SK-N-SH treated with all-trans-retinoic acid at 6 μM for 48 hours (cell line): ENCODE measurements at regions not wholly inside any gene's neighbourhood (a gene's known extent, or its start where the extent isn't known, plus 50 kb on each side); places are given as distances from the start of the nearest gene placed in this dataset.
A peak's percentile ranks its signal among the peaks of the same experiment; 100 is the strongest.

ENCODE experiments used
- ATAC-seq: fragments of 200-7000 bp; cut with Tn5 transposase; 3 replicates; pipeline ENCODE4 v1.9.1; 2020; ENCODE audit warnings: mild to moderate bottlenecking, moderate library complexity
- ARNTL ChIP-seq: fragments of 450-650 bp; formaldehyde crosslinking; IDR thresholded peaks from 2 replicates; pipeline ENCODE4 v1.5.0; 2020; ENCODE audit warnings: low read depth, mild to moderate bottlenecking, moderate library complexity, borderline replicate concordance
- BACH2 ChIP-seq: fragments of 250-450 bp; sonication (Bioruptor Pico); IDR thresholded peaks from 2 replicates; pipeline ENCODE4 v1.9.0; 2021; ENCODE audit warnings: mild to moderate bottlenecking, borderline replicate concordance
- CSDC2 ChIP-seq: fragments of 250-450 bp; sonication (Bioruptor Pico); IDR thresholded peaks from 2 replicates; pipeline ENCODE4 v1.5.0; 2020; ENCODE audit warnings: mild to moderate bottlenecking, moderate library complexity
- ESRRG ChIP-seq: fragments of 250-450 bp; sonication (Bioruptor Pico); IDR thresholded peaks from 2 replicates; pipeline ENCODE4 v1.6.1; 2021; ENCODE audit warnings: mild to moderate bottlenecking
- GLIS3 ChIP-seq: fragments of 250-450 bp; sonication (Bioruptor Pico); IDR thresholded peaks from 2 replicates; pipeline ENCODE4 v1.5.0; 2020; ENCODE audit warnings: mild to moderate bottlenecking, moderate library complexity
- ISL1 ChIP-seq: fragments of 250-450 bp; sonication (Bioruptor Pico); IDR thresholded peaks from 2 replicates; pipeline ENCODE4 v2.1.2; 2022; ENCODE audit warnings: mild to moderate bottlenecking, moderate library complexity
- OSR1 ChIP-seq: fragments of 250-450 bp; sonication (Bioruptor Pico); IDR thresholded peaks from 2 replicates; pipeline ENCODE4 v1.8.0; 2022; ENCODE audit warnings: moderate library complexity, mild to moderate bottlenecking, inconsistent platforms
- PPARA ChIP-seq: fragments of 250-450 bp; sonication (Bioruptor Pico); IDR thresholded peaks from 2 replicates; pipeline ENCODE4 v1.5.0; 2020; ENCODE audit warnings: mild to moderate bottlenecking, borderline replicate concordance
- RARB ChIP-seq: fragments of 250-450 bp; sonication (Bioruptor Pico); IDR thresholded peaks from 2 replicates; pipeline ENCODE4 v1.8.0; 2021; ENCODE audit warnings: mild to moderate bottlenecking, moderate library complexity
- SNAI2 ChIP-seq: fragments of 250-450 bp; sonication (Bioruptor Pico); IDR thresholded peaks from 2 replicates; pipeline ENCODE4 v1.5.0; 2020; ENCODE audit warnings: mild to moderate bottlenecking, moderate library complexity
- TCF4 ChIP-seq: fragments of 250-450 bp; sonication (Bioruptor Pico); IDR thresholded peaks from 2 replicates; pipeline ENCODE4 v1.8.0; 2021; ENCODE audit warnings: mild to moderate bottlenecking, moderate library complexity, borderline replicate concordance
- TOX ChIP-seq: fragments of 250-450 bp; sonication (Bioruptor Pico); IDR thresholded peaks from 2 replicates; pipeline ENCODE4 v1.8.0; 2021; ENCODE audit warnings: mild to moderate bottlenecking, moderate library complexity, borderline replicate concordance
- ZC3H10 ChIP-seq: fragments of 250-450 bp; sonication (Bioruptor Pico); IDR thresholded peaks from 2 replicates; pipeline ENCODE4 v1.5.1; 2021; ENCODE audit warnings: mild to moderate bottlenecking, moderate library complexity
- ZFP3 ChIP-seq: fragments of 250-450 bp; sonication (Bioruptor Pico); IDR thresholded peaks from 2 replicates; pipeline ENCODE4 v1.5.0; 2020; ENCODE audit warnings: mild to moderate bottlenecking, moderate library complexity
- ZFP30 ChIP-seq: fragments of 450-650 bp; formaldehyde crosslinking; IDR thresholded peaks from 2 replicates; pipeline ENCODE4 v1.5.0; 2022; ENCODE audit warnings: mild to moderate bottlenecking, moderate library complexity
- ZNF565 ChIP-seq: fragments of 450-650 bp; formaldehyde crosslinking; conservative IDR thresholded peaks from 2 replicates; pipeline ENCODE4 v1.5.0; 2020; ENCODE audit warnings: low read depth, mild to moderate bottlenecking, moderate library complexity
- ZNF70 ChIP-seq: fragments of 450-650 bp; formaldehyde crosslinking; IDR thresholded peaks from 2 replicates; pipeline ENCODE4 v1.5.0; 2020; ENCODE audit warnings: mild to moderate bottlenecking, moderate library complexity
- ZNF8 ChIP-seq: fragments of 450-650 bp; formaldehyde crosslinking; IDR thresholded peaks from 2 replicates; pipeline ENCODE4 v1.5.0; 2020; ENCODE audit warnings: mild to moderate bottlenecking, moderate library complexity
- TF ChIP-seq, protein P1 (sequence below): fragments of 250-450 bp; sonication (Bioruptor Pico); IDR thresholded peaks from 2 replicates; pipeline ENCODE4 v1.8.0; 2020; ENCODE audit warnings: mild to moderate bottlenecking, moderate library complexity, borderline replicate concordance
- TF ChIP-seq, protein P2 (sequence below): fragments of 250-450 bp; sonication (Bioruptor Pico); IDR thresholded peaks from 2 replicates; pipeline ENCODE4 v1.5.1; 2020; ENCODE audit warnings: low read depth, mild to moderate bottlenecking, moderate library complexity
- TF ChIP-seq, protein P3 (sequence below): fragments of 250-450 bp; sonication (Bioruptor Pico); IDR thresholded peaks from 2 replicates; pipeline ENCODE4 v1.5.0; 2020; ENCODE audit warnings: mild to moderate bottlenecking, moderate library complexity
- TF ChIP-seq, protein P4 (sequence below): fragments of 250-450 bp; sonication (Bioruptor Pico); IDR thresholded peaks from 2 replicates; pipeline ENCODE4 v1.8.0; 2021; ENCODE audit warnings: low read depth, mild to moderate bottlenecking, moderate library complexity, borderline replicate concordance
- TF ChIP-seq, protein P5 (sequence below): fragments of 250-450 bp; sonication (Bioruptor Pico); IDR thresholded peaks from 2 replicates; pipeline ENCODE4 v1.5.1; 2021; ENCODE audit warnings: mild to moderate bottlenecking, moderate library complexity

DNA sequence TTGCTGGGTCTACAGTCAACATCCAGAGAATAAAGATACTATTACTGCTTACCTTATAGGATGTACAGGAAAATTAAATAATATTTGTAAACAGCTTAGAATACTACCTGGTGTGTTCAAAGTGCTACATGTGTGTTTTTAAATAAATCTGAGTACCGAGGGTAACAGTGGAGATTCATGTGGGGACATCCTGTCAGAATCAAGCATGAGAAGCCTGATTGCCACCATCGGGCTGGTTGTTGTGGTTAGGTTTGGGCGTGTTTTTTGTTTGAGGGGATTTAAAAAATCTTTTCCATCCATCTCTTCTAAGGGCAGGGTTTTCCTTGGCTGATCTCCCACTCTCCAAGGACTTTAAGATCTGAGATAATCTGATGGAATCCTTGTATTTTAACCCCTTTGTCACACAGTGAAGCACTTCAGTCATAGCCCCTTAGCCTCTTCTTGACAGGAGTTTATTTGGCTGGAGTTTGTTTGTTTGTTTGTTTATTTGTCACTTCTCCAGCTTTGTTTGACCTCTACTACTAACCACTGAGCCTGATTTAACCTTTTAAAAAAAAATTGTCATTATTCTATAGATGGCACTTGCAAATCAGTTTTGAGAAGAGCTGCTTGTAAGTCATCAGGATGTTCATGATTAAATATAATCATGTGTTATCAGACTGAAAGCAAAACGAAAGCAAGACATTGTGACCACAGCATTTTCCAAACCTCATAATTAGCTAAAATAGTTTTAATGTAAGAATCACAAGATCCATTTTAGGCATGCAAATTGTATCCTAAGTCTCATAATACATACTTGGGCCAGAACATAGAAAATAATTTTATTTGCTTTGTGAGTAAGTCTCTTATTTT, 72.8 kb upstream of the RARB start:
- ATAC-seq = peak; percentile 27; the same call in 1 of the 3 replicates
- TF ChIP-seq ZNF8 (CRISPR knock-in tag) = no peak
- no peak for TF ChIP-seq PPARA (CRISPR knock-in tag)
- no peak for TF ChIP-seq RARB
- TF ChIP-seq, protein P1, sequence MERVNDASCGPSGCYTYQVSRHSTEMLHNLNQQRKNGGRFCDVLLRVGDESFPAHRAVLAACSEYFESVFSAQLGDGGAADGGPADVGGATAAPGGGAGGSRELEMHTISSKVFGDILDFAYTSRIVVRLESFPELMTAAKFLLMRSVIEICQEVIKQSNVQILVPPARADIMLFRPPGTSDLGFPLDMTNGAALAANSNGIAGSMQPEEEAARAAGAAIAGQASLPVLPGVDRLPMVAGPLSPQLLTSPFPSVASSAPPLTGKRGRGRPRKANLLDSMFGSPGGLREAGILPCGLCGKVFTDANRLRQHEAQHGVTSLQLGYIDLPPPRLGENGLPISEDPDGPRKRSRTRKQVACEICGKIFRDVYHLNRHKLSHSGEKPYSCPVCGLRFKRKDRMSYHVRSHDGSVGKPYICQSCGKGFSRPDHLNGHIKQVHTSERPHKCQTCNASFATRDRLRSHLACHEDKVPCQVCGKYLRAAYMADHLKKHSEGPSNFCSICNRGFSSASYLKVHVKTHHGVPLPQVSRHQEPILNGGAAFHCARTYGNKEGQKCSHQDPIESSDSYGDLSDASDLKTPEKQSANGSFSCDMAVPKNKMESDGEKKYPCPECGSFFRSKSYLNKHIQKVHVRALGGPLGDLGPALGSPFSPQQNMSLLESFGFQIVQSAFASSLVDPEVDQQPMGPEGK (CRISPR knock-in tag) = no peak
- no peak for TF ChIP-seq ARNTL (CRISPR knock-in tag)
- TF ChIP-seq GLIS3 (CRISPR knock-in tag) = no peak
- TF ChIP-seq, protein P2, sequence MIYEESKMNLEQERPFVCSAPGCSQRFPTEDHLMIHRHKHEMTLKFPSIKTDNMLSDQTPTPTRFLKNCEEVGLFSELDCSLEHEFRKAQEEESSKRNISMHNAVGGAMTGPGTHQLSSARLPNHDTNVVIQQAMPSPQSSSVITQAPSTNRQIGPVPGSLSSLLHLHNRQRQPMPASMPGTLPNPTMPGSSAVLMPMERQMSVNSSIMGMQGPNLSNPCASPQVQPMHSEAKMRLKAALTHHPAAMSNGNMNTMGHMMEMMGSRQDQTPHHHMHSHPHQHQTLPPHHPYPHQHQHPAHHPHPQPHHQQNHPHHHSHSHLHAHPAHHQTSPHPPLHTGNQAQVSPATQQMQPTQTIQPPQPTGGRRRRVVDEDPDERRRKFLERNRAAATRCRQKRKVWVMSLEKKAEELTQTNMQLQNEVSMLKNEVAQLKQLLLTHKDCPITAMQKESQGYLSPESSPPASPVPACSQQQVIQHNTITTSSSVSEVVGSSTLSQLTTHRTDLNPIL (CRISPR knock-in tag) = no peak
- TF ChIP-seq, protein P3, sequence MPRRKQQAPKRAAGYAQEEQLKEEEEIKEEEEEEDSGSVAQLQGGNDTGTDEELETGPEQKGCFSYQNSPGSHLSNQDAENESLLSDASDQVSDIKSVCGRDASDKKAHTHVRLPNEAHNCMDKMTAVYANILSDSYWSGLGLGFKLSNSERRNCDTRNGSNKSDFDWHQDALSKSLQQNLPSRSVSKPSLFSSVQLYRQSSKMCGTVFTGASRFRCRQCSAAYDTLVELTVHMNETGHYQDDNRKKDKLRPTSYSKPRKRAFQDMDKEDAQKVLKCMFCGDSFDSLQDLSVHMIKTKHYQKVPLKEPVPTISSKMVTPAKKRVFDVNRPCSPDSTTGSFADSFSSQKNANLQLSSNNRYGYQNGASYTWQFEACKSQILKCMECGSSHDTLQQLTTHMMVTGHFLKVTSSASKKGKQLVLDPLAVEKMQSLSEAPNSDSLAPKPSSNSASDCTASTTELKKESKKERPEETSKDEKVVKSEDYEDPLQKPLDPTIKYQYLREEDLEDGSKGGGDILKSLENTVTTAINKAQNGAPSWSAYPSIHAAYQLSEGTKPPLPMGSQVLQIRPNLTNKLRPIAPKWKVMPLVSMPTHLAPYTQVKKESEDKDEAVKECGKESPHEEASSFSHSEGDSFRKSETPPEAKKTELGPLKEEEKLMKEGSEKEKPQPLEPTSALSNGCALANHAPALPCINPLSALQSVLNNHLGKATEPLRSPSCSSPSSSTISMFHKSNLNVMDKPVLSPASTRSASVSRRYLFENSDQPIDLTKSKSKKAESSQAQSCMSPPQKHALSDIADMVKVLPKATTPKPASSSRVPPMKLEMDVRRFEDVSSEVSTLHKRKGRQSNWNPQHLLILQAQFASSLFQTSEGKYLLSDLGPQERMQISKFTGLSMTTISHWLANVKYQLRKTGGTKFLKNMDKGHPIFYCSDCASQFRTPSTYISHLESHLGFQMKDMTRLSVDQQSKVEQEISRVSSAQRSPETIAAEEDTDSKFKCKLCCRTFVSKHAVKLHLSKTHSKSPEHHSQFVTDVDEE = no peak
- TF ChIP-seq ZC3H10 (CRISPR knock-in tag) = no peak
- no peak for TF ChIP-seq TCF4 (CRISPR knock-in tag)
- TF ChIP-seq OSR1 (CRISPR knock-in tag) = no peak
- TF ChIP-seq, protein P4, sequence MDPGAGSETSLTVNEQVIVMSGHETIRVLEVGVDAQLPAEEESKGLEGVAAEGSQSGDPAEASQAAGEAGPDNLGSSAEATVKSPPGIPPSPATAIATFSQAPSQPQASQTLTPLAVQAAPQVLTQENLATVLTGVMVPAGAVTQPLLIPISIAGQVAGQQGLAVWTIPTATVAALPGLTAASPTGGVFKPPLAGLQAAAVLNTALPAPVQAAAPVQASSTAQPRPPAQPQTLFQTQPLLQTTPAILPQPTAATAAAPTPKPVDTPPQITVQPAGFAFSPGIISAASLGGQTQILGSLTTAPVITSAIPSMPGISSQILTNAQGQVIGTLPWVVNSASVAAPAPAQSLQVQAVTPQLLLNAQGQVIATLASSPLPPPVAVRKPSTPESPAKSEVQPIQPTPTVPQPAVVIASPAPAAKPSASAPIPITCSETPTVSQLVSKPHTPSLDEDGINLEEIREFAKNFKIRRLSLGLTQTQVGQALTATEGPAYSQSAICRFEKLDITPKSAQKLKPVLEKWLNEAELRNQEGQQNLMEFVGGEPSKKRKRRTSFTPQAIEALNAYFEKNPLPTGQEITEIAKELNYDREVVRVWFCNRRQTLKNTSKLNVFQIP (CRISPR knock-in tag) = no peak
- TF ChIP-seq BACH2 (CRISPR knock-in tag) = no peak
- no peak for TF ChIP-seq CSDC2 (CRISPR knock-in tag)
- TF ChIP-seq ISL1 = no peak
- TF ChIP-seq, protein P5, sequence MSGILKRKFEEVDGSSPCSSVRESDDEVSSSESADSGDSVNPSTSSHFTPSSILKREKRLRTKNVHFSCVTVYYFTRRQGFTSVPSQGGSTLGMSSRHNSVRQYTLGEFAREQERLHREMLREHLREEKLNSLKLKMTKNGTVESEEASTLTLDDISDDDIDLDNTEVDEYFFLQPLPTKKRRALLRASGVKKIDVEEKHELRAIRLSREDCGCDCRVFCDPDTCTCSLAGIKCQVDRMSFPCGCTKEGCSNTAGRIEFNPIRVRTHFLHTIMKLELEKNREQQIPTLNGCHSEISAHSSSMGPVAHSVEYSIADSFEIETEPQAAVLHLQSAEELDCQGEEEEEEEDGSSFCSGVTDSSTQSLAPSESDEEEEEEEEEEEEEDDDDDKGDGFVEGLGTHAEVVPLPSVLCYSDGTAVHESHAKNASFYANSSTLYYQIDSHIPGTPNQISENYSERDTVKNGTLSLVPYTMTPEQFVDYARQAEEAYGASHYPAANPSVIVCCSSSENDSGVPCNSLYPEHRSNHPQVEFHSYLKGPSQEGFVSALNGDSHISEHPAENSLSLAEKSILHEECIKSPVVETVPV = no peak

DNA sequence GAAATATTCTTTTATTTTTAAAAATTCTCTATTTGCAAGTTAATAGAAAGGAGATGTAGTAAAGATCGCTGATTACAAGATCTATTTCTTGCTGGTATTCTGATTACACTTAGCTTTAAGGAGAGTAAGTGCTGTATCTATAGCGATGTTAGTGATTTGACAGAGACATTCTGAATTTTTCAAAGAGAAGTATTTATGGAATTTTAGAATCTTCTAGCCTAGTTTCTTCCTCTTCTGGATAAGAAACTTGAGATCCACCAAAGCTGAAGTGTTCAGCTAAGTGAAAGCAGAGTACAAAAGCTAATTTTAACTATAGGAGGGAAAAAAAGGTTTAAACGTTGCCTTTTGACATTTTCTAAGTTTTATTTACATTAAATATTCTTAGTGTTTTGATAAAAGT, 72.1 kb upstream of the RARB start:
- ATAC-seq = peak; percentile 53
- no peak for TF ChIP-seq SNAI2
- TF ChIP-seq GLIS3 (CRISPR knock-in tag) = no peak
- TF ChIP-seq, protein P5 = no peak
- no peak for TF ChIP-seq ZC3H10 (CRISPR knock-in tag)
- no peak for TF ChIP-seq ZNF8 (CRISPR knock-in tag)
- TF ChIP-seq, protein P4 (CRISPR knock-in tag) = no peak
- TF ChIP-seq ESRRG (CRISPR knock-in tag) = no peak
- TF ChIP-seq BACH2 (CRISPR knock-in tag) = no peak
- TF ChIP-seq, protein P2 (CRISPR knock-in tag) = no peak
- TF ChIP-seq TOX (CRISPR knock-in tag) = no peak
- no peak for TF ChIP-seq ZFP30
- no peak for TF ChIP-seq ZNF70 (CRISPR knock-in tag)
- no peak for TF ChIP-seq OSR1 (CRISPR knock-in tag)
- no peak for TF ChIP-seq ZFP3 (CRISPR knock-in tag)
- no peak for TF ChIP-seq ZNF565
- TF ChIP-seq TCF4 (CRISPR knock-in tag) = no peak
- TF ChIP-seq ISL1 = no peak
